PC-3 (cell line): ENCODE measurements at regions not wholly inside any gene's neighbourhood (a gene's known extent, or its start where the extent isn't known, plus 50 kb on each side); places are given as distances from the start of the nearest gene placed in this dataset.

ENCODE experiments used
- ATAC-seq: fragments of 200-7000 bp; cut with Tn5 transposase; 2 replicates; pipeline ENCODE4 v1.9.1; 2020; ENCODE audit warnings: mild to moderate bottlenecking, moderate library complexity
- BruUV-seq: library from RNA; stranded (reverse); fragments of 400-500 nt; replicated peaks from 2 replicates; lab custom pipeline; 2021; lab: Mats Ljungman, UMichigan
- CTCF ChIA-PET: fragments of 300-600 bp; sonication (Branson Sonifier 250); formaldehyde crosslinking; loops from one replicate; lab custom pipeline; 2022; ENCODE audit warnings: antibody characterized with exemption; lab: Charles Lee
- POLR2A ChIA-PET: fragments of 300-600 bp; sonication (Branson Sonifier 250); formaldehyde crosslinking; loops from one replicate; lab custom pipeline; 2022; ENCODE audit warnings: antibody characterized with exemption; ENCODE audit not compliant: unreplicated experiment; lab: Charles Lee
- DNase-seq: peaks from one replicate; pipeline ENCODE4 v3.0.0-alpha.2; 2015
- H2AFZ ChIP-seq: fragments of 300-600 bp; sonication (generic); 2 replicates; pipeline ENCODE4 v1.6.0; 2016; ENCODE audit warnings: antibody characterized with exemption, low read length
- H3F3A ChIP-seq: fragments of 300-600 bp; sonication (generic); one replicate; pipeline ENCODE4 v1.6.0; 2017; ENCODE audit warnings: antibody characterized with exemption, low read length, control low read depth, mild to moderate bottlenecking; ENCODE audit not compliant: unreplicated experiment
- H3K27ac ChIP-seq: fragments of 300-600 bp; sonication (generic); 2 replicates; pipeline ENCODE4 v1.5.1; 2016; ENCODE audit warnings: mild to moderate bottlenecking, low read length
- H3K27me3 ChIP-seq: fragments of 300-600 bp; sonication (generic); 2 replicates; pipeline ENCODE4 v1.6.1; 2016; ENCODE audit warnings: low read length, mixed read lengths
- H3K36me3 ChIP-seq: fragments of 300-600 bp; sonication (generic); 2 replicates; pipeline ENCODE4 v1.6.1; 2016; ENCODE audit warnings: low read depth, mixed run types, low read length, mixed read lengths
- H3K4me1 ChIP-seq: fragments of 300-600 bp; sonication (generic); 2 replicates; pipeline ENCODE4 v1.5.1; 2016; ENCODE audit warnings: low read length; ENCODE audit not compliant: insufficient read depth
- H3K4me2 ChIP-seq: fragments of 300-600 bp; sonication (generic); 2 replicates; pipeline ENCODE4 v1.6.0; 2016; ENCODE audit warnings: low read length
- H3K4me3 ChIP-seq: fragments of 300-600 bp; sonication (generic); 2 replicates; pipeline ENCODE4 v1.5.1; 2016; ENCODE audit warnings: mild to moderate bottlenecking, low read length, mixed read lengths
- H3K79me2 ChIP-seq: fragments of 300-600 bp; sonication (generic); 2 replicates; pipeline ENCODE4 v1.6.1; 2017; ENCODE audit warnings: low read length, mixed read lengths
- H3K9ac ChIP-seq: fragments of 300-600 bp; sonication (generic); 2 replicates; pipeline ENCODE4 v1.6.0; 2016; ENCODE audit warnings: mild to moderate bottlenecking, low read length
- H3K9me2 ChIP-seq: fragments of 300-600 bp; sonication (generic); replicated peaks from 2 replicates; pipeline ENCODE4 v1.6.1; 2016; ENCODE audit warnings: mixed run types, low read length, mixed read lengths
- H3K9me3 ChIP-seq: fragments of 300-600 bp; sonication (generic); 2 replicates; pipeline ENCODE4 v1.6.1; 2016; ENCODE audit warnings: low read length, mixed read lengths
- H4K20me1 ChIP-seq: fragments of 300-600 bp; sonication (generic); 2 replicates; pipeline ENCODE4 v1.6.1; 2016; ENCODE audit warnings: low read length, mixed read lengths
- CTCF ChIP-seq: fragments of 300-600 bp; sonication (generic); conservative IDR thresholded peaks from 2 replicates; pipeline ENCODE4 v1.5.1; 2017; ENCODE audit warnings: antibody characterized with exemption, low read depth, mild to moderate bottlenecking, low read length
- EZH2 ChIP-seq: fragments of 300-600 bp; sonication (generic); IDR thresholded peaks from one replicate; pipeline ENCODE4 v1.6.1; 2017; ENCODE audit warnings: antibody characterized with exemption, mild to moderate bottlenecking, low read length; ENCODE audit not compliant: unreplicated experiment
- EZH2phosphoT487 ChIP-seq: fragments of 300-600 bp; sonication (generic); IDR thresholded peaks from 2 replicates; pipeline ENCODE4 v1.6.1; 2018; ENCODE audit warnings: mild to moderate bottlenecking, antibody characterized with exemption, low read length, borderline replicate concordance
- intact Hi-C: fragments of 100-400 bp; cut with micrococcal nuclease; formaldehyde crosslinking; loops from 2 replicates; pipeline ENCODE4 v1.9.0; 2023

DNA sequence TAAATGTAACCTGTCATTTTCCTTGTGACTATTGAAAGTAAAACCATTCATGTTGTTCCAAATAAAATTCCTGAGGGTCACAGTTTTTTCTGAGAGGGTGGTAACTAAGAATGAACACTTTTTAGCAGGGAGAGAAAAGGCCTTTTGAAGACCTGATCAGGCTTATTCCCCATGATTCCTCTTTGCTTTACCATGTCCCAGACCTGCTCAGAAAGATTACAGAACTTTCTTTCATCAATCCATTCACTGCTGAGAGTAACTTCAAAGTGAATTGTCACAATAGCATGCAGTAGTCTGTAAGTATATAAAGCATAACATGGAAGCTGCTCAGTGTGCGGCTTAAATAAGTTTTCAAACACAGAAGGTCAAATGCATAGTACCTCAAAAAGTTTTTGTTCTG, 201.5 kb upstream of the COL11A1 start:
- intact Hi-C loops = no loop called here
- no peak overlapping the region for H3K27ac ChIP-seq
- no peaks in the 10 kb centered on the region for H3K79me2 ChIP-seq
- POLR2A ChIA-PET = no interaction called here
- H3K4me3 ChIP-seq = no peak overlapping the region
- no peak overlapping the region for H3K9ac ChIP-seq
- DNase-seq = no peak
- H4K20me1 ChIP-seq = no peaks in the 10 kb centered on the region
- no peak overlapping the region for H2AFZ ChIP-seq
- no peaks in the 10 kb centered on the region for H3K4me1 ChIP-seq
- no TSS peak for BruUV-seq
- no peak overlapping the region for H3K4me2 ChIP-seq
- no peaks in the 10 kb centered on the region for H3K9me3 ChIP-seq
- H3K36me3 ChIP-seq = no peaks in the 10 kb centered on the region
- CTCF ChIA-PET = no interaction called here
- no peaks in the 10 kb centered on the region for H3K9me2 ChIP-seq
- TF ChIP-seq CTCF (no peak), EZH2phosphoT487 (no peak), EZH2 (no peak)
- peaks cover 23% of the 10 kb centered on the region for H3K27me3 ChIP-seq
- ATAC-seq = no peak
- no peaks in the 10 kb centered on the region for H3F3A ChIP-seq

DNA sequence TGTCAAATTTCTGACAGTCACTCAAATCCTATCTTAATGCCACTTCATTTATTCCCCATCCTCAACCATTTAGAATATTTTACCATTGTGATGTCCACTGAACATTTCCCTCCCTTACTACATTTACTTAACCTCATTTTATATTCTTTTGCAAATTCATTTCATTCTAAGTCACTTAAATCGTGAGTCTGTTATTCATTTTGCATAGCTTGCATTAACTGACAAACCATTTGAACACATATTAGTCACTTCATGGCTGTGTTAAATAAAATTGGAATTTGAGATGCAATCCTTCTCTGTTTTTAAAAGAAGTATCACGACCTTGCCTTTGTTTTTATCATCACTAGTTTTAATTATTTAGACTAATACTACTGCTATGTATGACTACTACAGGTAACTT, 199.4 kb upstream of the COL11A1 start:
- Histone ChIP-seq H3K4me3 (no peak overlapping the region), H4K20me1 (no peaks in the 10 kb centered on the region), H3K4me2 (no peak overlapping the region), H3K9ac (no peak overlapping the region), H2AFZ (no peak overlapping the region), H3K9me2 (no peaks in the 10 kb centered on the region), H3K36me3 (no peaks in the 10 kb centered on the region), H3K27me3 (peaks cover 24% of the 10 kb centered on the region), H3K79me2 (no peaks in the 10 kb centered on the region), H3K4me1 (no peaks in the 10 kb centered on the region), H3F3A (no peaks in the 10 kb centered on the region), H3K9me3 (no peaks in the 10 kb centered on the region), H3K27ac (no peak overlapping the region)
- TF ChIP-seq EZH2 (no peak), EZH2phosphoT487 (no peak), CTCF (no peak)
- CTCF ChIA-PET = no interaction called here
- no peak for DNase-seq
- no TSS peak for BruUV-seq
- no peak for ATAC-seq
- POLR2A ChIA-PET = no interaction called here
- intact Hi-C loops = no loop called here

DNA sequence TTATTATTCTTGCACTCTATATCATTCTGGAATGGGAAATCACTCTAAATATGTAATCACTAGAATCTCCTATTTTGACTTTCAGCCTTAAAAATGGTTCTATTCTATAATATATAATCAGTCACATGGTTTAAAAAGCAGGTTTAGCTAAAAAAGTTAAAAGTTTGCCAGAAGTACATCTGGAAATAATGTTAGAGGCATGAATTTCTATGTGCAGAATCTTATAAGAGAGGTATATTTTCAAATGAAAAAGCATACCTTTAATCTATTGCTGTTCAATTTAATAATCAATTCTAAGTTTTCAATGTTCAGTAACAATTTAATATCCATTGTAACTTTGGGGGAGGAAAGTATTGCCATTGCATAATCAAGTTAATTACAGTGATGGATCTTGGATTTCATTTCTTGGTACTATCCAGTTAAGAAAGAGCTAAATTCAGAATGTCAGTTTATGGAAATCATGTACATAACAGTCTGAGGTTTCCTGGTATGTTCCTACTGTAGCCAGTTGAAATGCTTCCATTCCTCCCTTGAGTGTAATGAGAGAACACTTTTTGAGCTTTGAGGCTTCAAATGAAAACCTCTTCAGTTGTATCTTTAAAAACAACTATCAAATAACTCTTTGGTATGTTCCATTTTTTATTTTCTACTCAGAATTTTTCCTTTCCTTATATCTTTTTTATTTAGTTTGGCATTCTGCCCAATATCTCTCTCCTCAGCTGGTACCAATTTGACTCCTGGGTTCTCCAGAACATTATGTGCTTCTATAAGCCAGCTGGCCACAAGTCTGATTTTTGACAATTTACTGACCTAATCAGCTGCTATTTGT, 175.7 kb upstream of the COL11A1 start:
- peaks cover 7% of the 10 kb centered on the region; the same call in 1 of the 2 replicates for H3K27me3 ChIP-seq
- H3K9ac ChIP-seq = no peak overlapping the region
- H3K79me2 ChIP-seq = no peaks in the 10 kb centered on the region
- no peak overlapping the region for H3K4me2 ChIP-seq
- H3F3A ChIP-seq = no peaks in the 10 kb centered on the region
- H3K27ac ChIP-seq = no peak overlapping the region
- intact Hi-C loops = no loop called here
- H4K20me1 ChIP-seq = no peaks in the 10 kb centered on the region
- H3K9me2 ChIP-seq = no peaks in the 10 kb centered on the region
- no peak for TF ChIP-seq EZH2phosphoT487
- no peak for TF ChIP-seq EZH2
- TF ChIP-seq CTCF = no peak
- H3K36me3 ChIP-seq = no peaks in the 10 kb centered on the region
- no peaks in the 10 kb centered on the region for H3K4me1 ChIP-seq
- POLR2A ChIA-PET = no interaction called here
- H3K4me3 ChIP-seq = no peak overlapping the region
- H3K9me3 ChIP-seq = no peaks in the 10 kb centered on the region
- BruUV-seq = no TSS peak
- CTCF ChIA-PET = no interaction called here
- ATAC-seq = no peak
- no peak overlapping the region for H2AFZ ChIP-seq
- no peak for DNase-seq
